Natural killer cell (primary cell): ENCODE measurements at regions not wholly inside any gene's neighbourhood (a gene's known extent, or its start where the extent isn't known, plus 50 kb on each side); places are given as distances from the start of the nearest gene placed in this dataset.

Source experiments
- ATAC-seq, 3 donors: fragments of 150-1000 bp in 2 of 3; fragments of 200-7000 bp in 1 of 3; cut with Tn5 transposase; 1 replicate in 1 of 3; 2 replicates in 2 of 3; pipeline ENCODE4 v1.10.0; 2021; ENCODE audit warnings: mild to moderate bottlenecking in 2 of 3, moderate library complexity in 2 of 3
- DNase-seq, 2 donors: peaks; one replicate each; pipeline versions ENCODE4 v3.0.0 to v3.0.0-alpha.2; 2013 to 2021; ENCODE audit warnings: mixed read lengths in 1 of 2
- H3K27ac ChIP-seq: one replicate; pipeline ENCODE4 v1.5.1; 2013; ENCODE audit warnings: mild to moderate bottlenecking, low read length
- H3K27me3 ChIP-seq: one replicate; pipeline ENCODE4 v1.6.1; 2013; ENCODE audit warnings: low read length; ENCODE audit not compliant: control insufficient read depth, insufficient read depth
- H3K36me3 ChIP-seq: one replicate; pipeline ENCODE4 v1.6.1; 2013; ENCODE audit warnings: low read length; ENCODE audit not compliant: control insufficient read depth, insufficient read depth
- H3K4me1 ChIP-seq: one replicate; pipeline ENCODE4 v1.6.1; 2013; ENCODE audit warnings: low read length; ENCODE audit not compliant: control insufficient read depth, insufficient read depth
- H3K4me3 ChIP-seq: one replicate; pipeline ENCODE4 v1.5.1; 2013; ENCODE audit warnings: low read length
- H3K9me3 ChIP-seq: one replicate; pipeline ENCODE4 v1.6.1; 2013; ENCODE audit warnings: low read length; ENCODE audit not compliant: control insufficient read depth, insufficient read depth
- H3K27ac Mint-ChIP-seq, 2 donors: one replicate each; pipeline ENCODE4 v1.8.0; 2022; ENCODE audit warnings: mild to moderate bottlenecking in 2 of 2, mixed read lengths in 2 of 2, moderate library complexity in 1 of 2
- H3K27me3 Mint-ChIP-seq, 2 donors: one replicate each; pipeline ENCODE4 v1.8.0; 2022; ENCODE audit warnings: low read depth in 2 of 2, mixed read lengths in 2 of 2
- H3K36me3 Mint-ChIP-seq: one replicate; pipeline ENCODE4 v1.8.0; 2022; ENCODE audit warnings: mixed read lengths
- H3K4me1 Mint-ChIP-seq, 2 donors: one replicate each; pipeline ENCODE4 v1.8.0; 2022; ENCODE audit warnings: mixed read lengths in 2 of 2
- H3K4me3 Mint-ChIP-seq: one replicate; pipeline ENCODE4 v1.8.0; 2022; ENCODE audit warnings: mild to moderate bottlenecking, moderate library complexity, mixed read lengths
- H3K9me3 Mint-ChIP-seq, 2 donors: one replicate each; pipeline ENCODE4 v1.8.0; 2022; ENCODE audit warnings: mixed read lengths in 2 of 2
- WGBS: methylation state at CpG from one replicate; pipeline ENCODE4 v1.1.7; 2013; ENCODE audit warnings: missing lambda C conversion rate; ENCODE audit not compliant: insufficient coverage; 5-methylcytosine and 5-hydroxymethylcytosine counted together
- intact Hi-C: fragments of 100-400 bp; cut with micrococcal nuclease; formaldehyde crosslinking; loops from one replicate; pipeline ENCODE4 v1.14.2; 2022
- TF ChIP-seq, protein P1 (sequence below): fragments of 200-600 bp; IDR thresholded peaks from one replicate; pipeline ENCODE4 v1.8.0; 2022; ENCODE audit warnings: antibody characterized with exemption

DNA sequence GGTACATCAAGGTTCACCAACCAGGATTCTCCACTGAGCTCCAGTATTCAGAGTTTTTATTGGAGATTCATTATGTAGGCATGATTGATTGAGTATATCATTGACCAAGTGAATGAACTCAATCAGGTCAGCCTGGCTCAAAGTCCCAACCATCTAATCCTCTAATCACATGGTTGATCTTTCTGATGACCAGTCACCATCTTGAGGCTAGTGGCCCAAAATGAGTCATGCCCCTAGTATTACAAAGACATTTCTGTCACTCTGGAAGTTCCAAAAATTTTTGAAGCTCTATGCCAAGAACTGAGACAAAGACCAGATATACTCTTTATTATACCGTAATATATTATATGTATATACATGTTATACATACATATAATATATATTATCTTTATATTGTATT, 75.9 kb upstream of the ATF7IP start:
- Histone ChIP-seq H3K4me3 (no peak overlapping the region), H3K4me1 (peaks cover 12% of the 10 kb centered on the region), H3K9me3 (peaks cover 9% of the 10 kb centered on the region), H3K27ac (no peak overlapping the region), H3K36me3 (no peaks in the 10 kb centered on the region), H3K27me3 (no peaks in the 10 kb centered on the region)
- Mint-ChIP-seq H3K36me3 (no peaks in the 10 kb centered on the region), H3K9me3 (no peaks in the 10 kb centered on the region), H3K27ac (no peak overlapping the region), H3K27me3 (no peaks in the 10 kb centered on the region), H3K4me1 (peaks cover 16 to 17% of the 10 kb centered on the region in 2 donors), H3K4me3 (no peak overlapping the region)
- ATAC-seq = no peak
- TF ChIP-seq, protein P1, sequence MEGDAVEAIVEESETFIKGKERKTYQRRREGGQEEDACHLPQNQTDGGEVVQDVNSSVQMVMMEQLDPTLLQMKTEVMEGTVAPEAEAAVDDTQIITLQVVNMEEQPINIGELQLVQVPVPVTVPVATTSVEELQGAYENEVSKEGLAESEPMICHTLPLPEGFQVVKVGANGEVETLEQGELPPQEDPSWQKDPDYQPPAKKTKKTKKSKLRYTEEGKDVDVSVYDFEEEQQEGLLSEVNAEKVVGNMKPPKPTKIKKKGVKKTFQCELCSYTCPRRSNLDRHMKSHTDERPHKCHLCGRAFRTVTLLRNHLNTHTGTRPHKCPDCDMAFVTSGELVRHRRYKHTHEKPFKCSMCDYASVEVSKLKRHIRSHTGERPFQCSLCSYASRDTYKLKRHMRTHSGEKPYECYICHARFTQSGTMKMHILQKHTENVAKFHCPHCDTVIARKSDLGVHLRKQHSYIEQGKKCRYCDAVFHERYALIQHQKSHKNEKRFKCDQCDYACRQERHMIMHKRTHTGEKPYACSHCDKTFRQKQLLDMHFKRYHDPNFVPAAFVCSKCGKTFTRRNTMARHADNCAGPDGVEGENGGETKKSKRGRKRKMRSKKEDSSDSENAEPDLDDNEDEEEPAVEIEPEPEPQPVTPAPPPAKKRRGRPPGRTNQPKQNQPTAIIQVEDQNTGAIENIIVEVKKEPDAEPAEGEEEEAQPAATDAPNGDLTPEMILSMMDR = no peak
- DNase-seq = no peak
- no CpG with 5 or more reads among the region's 1 CpG for WGBS
- intact Hi-C loops = no loop called here

GRCh38 chr12:14290951-14291350, 74.5 kb upstream of the ATF7IP start:
- no CpG with 5 or more reads among the region's 1 CpG for WGBS
- H3K9me3 Mint-ChIP-seq = no peaks in the 10 kb centered on the region
- H3K4me3 ChIP-seq = no peak overlapping the region
- H3K4me3 Mint-ChIP-seq = peak overlapping the region; percentile 45
- no peaks in the 10 kb centered on the region for H3K27me3 Mint-ChIP-seq
- H3K27ac Mint-ChIP-seq = peak overlapping the region in 1 of 2 donors; percentile 34
- peak in 2 of 3 donors; percentile 56 to 72 for ATAC-seq
- no peaks in the 10 kb centered on the region for H3K27me3 ChIP-seq
- DNase-seq = no peak
- peak overlapping the region; percentile 25 for H3K27ac ChIP-seq
- no peaks in the 10 kb centered on the region for H3K36me3 ChIP-seq
- H3K36me3 Mint-ChIP-seq = no peaks in the 10 kb centered on the region
- H3K4me1 Mint-ChIP-seq = peaks cover 14 to 15% of the 10 kb centered on the region in 2 donors
- intact Hi-C loops = loop anchor here (10.0 kb wide), 1 partner anchor 54 kb away; no protein-coding TSS in a partner anchor
- TF ChIP-seq, protein P1 = no peak
- peaks cover 12% of the 10 kb centered on the region for H3K4me1 ChIP-seq
- H3K9me3 ChIP-seq = peaks cover 9% of the 10 kb centered on the region

GRCh38 chr12:14303661-14304155, 61.8 kb upstream of the ATF7IP start:
- Mint-ChIP-seq H3K4me1 (peaks cover 0 to 4% of the 10 kb centered on the region in 2 donors), H3K4me3 (no peak overlapping the region), H3K9me3 (no peaks in the 10 kb centered on the region), H3K36me3 (no peaks in the 10 kb centered on the region), H3K27ac (no peak overlapping the region), H3K27me3 (no peaks in the 10 kb centered on the region)
- Histone ChIP-seq H3K9me3 (no peaks in the 10 kb centered on the region), H3K4me1 (no peaks in the 10 kb centered on the region), H3K4me3 (no peak overlapping the region), H3K27ac (no peak overlapping the region), H3K36me3 (no peaks in the 10 kb centered on the region), H3K27me3 (no peaks in the 10 kb centered on the region)
- TF ChIP-seq, protein P1 = no peak
- intact Hi-C loops = no loop called here
- ATAC-seq (no peak), DNase-seq (peak in 1 of 2 donors; percentile 5)

- H3K4me3 Mint-ChIP-seq = no peak overlapping the region
- intact Hi-C loops = no loop called here
- H3K27ac ChIP-seq = no peak overlapping the region
Observed at GRCh38 chr12:14307004-14307403, 58.5 kb upstream of the ATF7IP start.

More at GRCh38 chr12:14307004-14307403, 58.5 kb upstream of the ATF7IP start:
- H3K27me3 ChIP-seq = no peaks in the 10 kb centered on the region
- TF ChIP-seq, protein P1 = no peak
- no peak overlapping the region for H3K4me3 ChIP-seq
- no peak for DNase-seq
- no peaks in the 10 kb centered on the region for H3K27me3 Mint-ChIP-seq
- no peaks in the 10 kb centered on the region for H3K36me3 ChIP-seq
- no peak for ATAC-seq
- no peaks in the 10 kb centered on the region for H3K9me3 Mint-ChIP-seq
- no peaks in the 10 kb centered on the region for H3K4me1 ChIP-seq
- WGBS = 93% methylated on average over 2 of the region's 3 CpGs
- H3K9me3 ChIP-seq = no peaks in the 10 kb centered on the region
- no peaks in the 10 kb centered on the region for H3K36me3 Mint-ChIP-seq
- H3K4me1 Mint-ChIP-seq = peaks cover 0 to 4% of the 10 kb centered on the region in 2 donors
- no peak overlapping the region for H3K27ac Mint-ChIP-seq
